ENCODE measurements at regions not wholly inside any gene's neighbourhood (a gene's known extent, or its start where the extent isn't known, plus 50 kb on each side); places are given as distances from the start of the nearest gene placed in this dataset.

DNA sequence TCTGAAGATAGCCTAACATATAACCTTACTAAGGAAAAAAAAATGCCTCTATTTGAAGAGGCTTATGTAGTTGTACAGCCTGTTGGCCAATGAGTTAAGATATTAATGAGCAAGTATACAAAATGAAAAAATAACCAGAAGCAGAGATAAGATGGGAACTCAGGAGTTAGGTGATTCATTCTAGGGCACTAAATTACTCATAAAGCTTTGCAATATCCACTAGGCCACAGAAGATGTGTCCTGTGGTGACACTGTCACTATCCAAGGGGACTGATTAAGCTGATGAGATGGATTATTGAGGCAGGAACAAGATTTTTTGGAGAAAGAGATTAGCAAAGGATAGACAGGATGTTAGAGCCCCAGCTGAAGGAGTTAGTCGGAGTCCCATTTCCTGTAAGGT is 99.6 kb downstream of the LIG4 start:
- no peaks in the 10 kb centered on the region for H3K9me3 Mint-ChIP-seq
- H3K27me3 Mint-ChIP-seq (ENCODE audit: low read depth): peaks cover 2% of the 10 kb centered on the region
- H3K27ac Mint-ChIP-seq: no peak overlapping the region
- H3K36me3 Mint-ChIP-seq: no peaks in the 10 kb centered on the region
- TF ChIP-seq CTCF (IDR thresholded peaks at IDR 0.05; ENCODE audit: unreplicated experiment): no peak
- no peaks in the 10 kb centered on the region for H3K4me1 Mint-ChIP-seq
- DNase-seq (ENCODE audit: low spot score in 2 of 2, unreplicated experiment in 2 of 2): no peak
- H3K4me3 Mint-ChIP-seq: no peak overlapping the region

DNA sequence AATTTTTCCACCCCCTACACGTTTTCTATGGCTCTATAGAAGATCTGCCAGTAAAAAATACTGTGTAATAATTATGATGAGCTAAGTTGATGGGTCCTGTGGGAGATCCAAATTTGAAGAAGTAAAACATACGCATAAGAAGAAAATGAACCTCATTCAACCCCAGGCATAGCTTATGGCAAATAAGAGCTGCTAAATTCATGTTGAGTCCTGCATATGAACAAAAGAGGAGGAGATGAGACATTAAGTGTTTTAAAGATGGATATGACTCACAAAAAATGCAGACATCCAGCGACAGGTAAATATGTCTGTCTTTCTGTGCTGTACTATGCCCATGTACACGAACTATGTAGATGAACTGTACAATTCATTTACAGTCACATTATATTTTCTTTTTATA is 101.9 kb downstream of the LIG4 start:
- Mint-ChIP-seq H3K4me3 (no peak overlapping the region), H3K27me3 (ENCODE audit: low read depth) (no peaks in the 10 kb centered on the region), H3K9me3 (no peaks in the 10 kb centered on the region), H3K27ac (no peak overlapping the region), H3K4me1 (no peaks in the 10 kb centered on the region), H3K36me3 (no peaks in the 10 kb centered on the region)
- TF ChIP-seq CTCF (IDR thresholded peaks at IDR 0.05; ENCODE audit: unreplicated experiment): no peak
- DNase-seq (ENCODE audit: low spot score in 2 of 2, unreplicated experiment in 2 of 2): no peak

GRCh38 chr13:108104736-108105135 is 110.6 kb downstream of the LIG4 start:
- Mint-ChIP-seq H3K27ac (no peak overlapping the region), H3K4me3 (no peak overlapping the region), H3K36me3 (no peaks in the 10 kb centered on the region), H3K4me1 (peaks cover 16% of the 10 kb centered on the region), H3K9me3 (peaks cover 5% of the 10 kb centered on the region), H3K27me3 (ENCODE audit: low read depth) (peaks cover 3% of the 10 kb centered on the region)
- DNase-seq (ENCODE audit: low spot score in 2 of 2, unreplicated experiment in 2 of 2): no peak
- TF ChIP-seq CTCF (IDR thresholded peaks at IDR 0.05; ENCODE audit: unreplicated experiment): no peak

DNA sequence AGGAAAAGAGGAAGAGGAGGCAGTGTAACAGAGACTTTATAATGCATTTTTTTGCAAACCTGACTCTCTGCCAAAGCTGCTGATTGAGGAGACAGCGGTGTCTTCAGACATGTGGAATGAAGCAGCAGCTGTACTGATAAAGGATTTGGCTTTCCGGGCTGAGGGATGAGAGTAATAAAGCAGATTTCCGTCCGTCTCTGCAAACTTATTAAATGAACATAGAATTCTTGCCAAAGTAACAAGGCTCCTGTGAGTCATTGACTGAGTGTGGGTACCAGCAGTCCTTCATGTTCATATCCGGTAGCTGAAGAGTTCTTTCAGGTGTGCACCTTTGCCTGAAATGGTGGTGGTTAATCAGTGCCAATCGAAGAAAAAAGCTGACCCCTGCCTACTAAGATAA is 112.6 kb downstream of the LIG4 start:
- Mint-ChIP-seq H3K27me3 (ENCODE audit: low read depth) (peaks cover 14% of the 10 kb centered on the region), H3K9me3 (peaks cover 5% of the 10 kb centered on the region), H3K36me3 (no peaks in the 10 kb centered on the region), H3K4me3 (no peak overlapping the region), H3K27ac (no peak overlapping the region), H3K4me1 (peaks cover 16% of the 10 kb centered on the region)
- no peak for TF ChIP-seq CTCF (IDR thresholded peaks at IDR 0.05; ENCODE audit: unreplicated experiment)
- DNase-seq (ENCODE audit: low spot score in 2 of 2, unreplicated experiment in 2 of 2): no peak

DNA sequence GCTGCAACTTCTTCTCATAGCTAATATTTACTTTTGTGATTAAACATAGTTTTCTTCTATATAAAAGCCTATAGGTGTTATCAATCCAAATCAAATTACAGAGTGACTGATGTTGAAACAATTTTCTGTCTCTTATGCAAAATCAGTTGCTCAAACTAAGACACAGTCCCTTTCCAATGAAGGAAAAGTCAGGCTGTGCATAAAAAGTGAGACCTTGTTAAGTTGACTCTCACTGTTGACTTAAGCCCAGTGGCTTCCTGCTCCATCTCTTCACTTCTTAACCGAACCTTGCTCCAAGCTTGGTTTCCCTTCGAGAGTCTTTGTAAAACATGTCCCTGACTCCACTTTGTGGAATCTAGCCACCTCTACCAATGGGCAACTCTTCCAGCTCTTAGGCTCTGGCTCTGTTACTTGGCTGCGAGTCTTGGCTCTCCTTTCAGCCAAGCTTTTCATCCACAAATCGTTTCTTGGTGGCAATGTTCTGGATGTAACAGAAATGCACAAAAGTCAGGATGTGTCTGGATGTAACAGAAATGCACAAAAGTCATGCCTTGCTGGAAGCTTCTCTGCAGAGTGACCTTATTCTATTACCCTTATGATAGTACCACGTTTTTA is 118.9 kb downstream of the LIG4 start:
- H3K4me3 Mint-ChIP-seq: no peak overlapping the region
- H3K4me1 Mint-ChIP-seq: no peaks in the 10 kb centered on the region
- H3K27me3 Mint-ChIP-seq (ENCODE audit: low read depth): peaks cover 22% of the 10 kb centered on the region
- no peaks in the 10 kb centered on the region for H3K36me3 Mint-ChIP-seq
- DNase-seq (ENCODE audit: low spot score in 2 of 2, unreplicated experiment in 2 of 2): no peak
- H3K27ac Mint-ChIP-seq: no peak overlapping the region
- H3K9me3 Mint-ChIP-seq: no peaks in the 10 kb centered on the region
- TF ChIP-seq CTCF (IDR thresholded peaks at IDR 0.05; ENCODE audit: unreplicated experiment): no peak

DNA sequence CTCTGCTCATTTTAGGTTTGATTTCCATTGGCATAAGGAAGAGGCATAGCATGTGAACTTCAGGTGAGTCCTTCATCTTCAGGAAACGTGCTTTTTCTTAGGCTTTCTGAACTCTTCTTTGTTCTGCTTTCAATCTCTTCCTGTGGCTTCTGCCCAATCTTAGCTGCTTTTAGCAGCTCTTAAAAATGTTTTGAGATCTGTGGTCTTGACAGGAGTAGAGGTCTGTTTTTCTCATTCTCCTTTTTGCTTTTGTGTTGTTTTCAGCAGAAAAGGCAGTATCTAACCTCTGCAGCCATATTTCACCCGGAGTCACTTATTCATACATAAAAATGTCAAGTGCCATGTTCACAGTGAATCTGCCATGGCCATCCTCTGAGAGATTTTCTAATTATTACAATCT is 120.3 kb downstream of the LIG4 start:
- H3K27me3 Mint-ChIP-seq (ENCODE audit: low read depth): peaks cover 22% of the 10 kb centered on the region
- DNase-seq (ENCODE audit: low spot score in 2 of 2, unreplicated experiment in 2 of 2): no peak
- no peaks in the 10 kb centered on the region for H3K4me1 Mint-ChIP-seq
- no peak overlapping the region for H3K4me3 Mint-ChIP-seq
- no peak overlapping the region for H3K27ac Mint-ChIP-seq
- no peaks in the 10 kb centered on the region for H3K9me3 Mint-ChIP-seq
- H3K36me3 Mint-ChIP-seq: no peaks in the 10 kb centered on the region
- no peak for TF ChIP-seq CTCF (IDR thresholded peaks at IDR 0.05; ENCODE audit: unreplicated experiment)
